CD4-positive, alpha-beta T cell treated with Interleukin-2 at 100 ng/mL for 4 hours (primary cell): ENCODE measurements at regions not wholly inside any gene's neighbourhood (a gene's known extent, or its start where the extent isn't known, plus 50 kb on each side); places are given as distances from the start of the nearest gene placed in this dataset.

Experiments used
- DNase-seq: peaks from one replicate; pipeline ENCODE4 v3.0.0-alpha.2; 2020; ENCODE audit warnings: low spot score

DNA sequence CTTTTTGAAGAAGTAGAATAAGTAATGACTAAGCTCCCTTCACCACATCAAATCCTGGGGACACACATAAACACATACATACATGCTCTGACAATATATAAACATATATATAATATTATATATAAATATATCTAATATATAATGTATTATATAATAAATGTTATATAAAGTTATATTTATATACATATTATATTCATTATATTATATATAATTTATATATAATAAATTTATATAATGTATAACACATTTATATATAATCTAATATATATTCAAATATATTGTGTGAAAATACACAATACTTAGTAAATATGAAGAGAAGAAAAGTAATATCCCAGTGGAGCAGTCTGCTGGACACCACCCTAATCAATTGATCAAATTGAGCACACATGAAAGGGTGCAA, 2177.9 kb upstream of the CELF4 start:
- DNase-seq = no peak

DNA sequence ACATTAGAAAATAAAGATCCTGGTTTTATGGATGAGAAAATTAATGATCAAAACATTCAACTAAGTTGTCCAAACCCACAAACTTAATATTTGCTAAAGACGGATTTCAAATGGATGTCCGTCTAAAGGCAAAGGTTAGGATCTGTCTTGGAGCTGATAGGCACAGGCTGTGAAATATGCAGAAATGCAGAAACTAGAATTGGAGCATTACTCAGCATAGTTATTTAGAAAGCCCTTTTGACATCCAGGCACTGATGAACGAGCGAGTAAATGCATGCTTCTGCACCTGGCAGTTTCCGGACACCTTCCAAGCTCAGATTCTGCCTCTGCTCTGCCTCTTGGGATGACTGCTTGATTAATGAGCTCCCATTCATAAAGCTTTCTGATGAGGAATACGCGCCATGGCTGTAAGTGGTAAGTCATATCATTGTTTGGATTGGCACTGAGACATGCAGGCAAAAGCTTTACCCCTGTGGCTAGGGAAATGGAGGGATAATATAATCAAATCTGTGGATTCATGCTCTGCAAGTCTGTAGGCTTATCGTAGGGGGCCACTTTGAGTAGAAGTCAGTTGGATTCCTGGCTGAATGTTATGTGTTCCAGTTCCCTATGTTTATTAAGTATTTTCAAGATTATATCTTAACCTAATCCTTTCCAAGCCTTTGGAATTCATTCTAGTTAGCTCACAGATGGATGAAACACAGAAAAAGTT, 2176.3 kb upstream of the CELF4 start:
- no peak for DNase-seq

DNA sequence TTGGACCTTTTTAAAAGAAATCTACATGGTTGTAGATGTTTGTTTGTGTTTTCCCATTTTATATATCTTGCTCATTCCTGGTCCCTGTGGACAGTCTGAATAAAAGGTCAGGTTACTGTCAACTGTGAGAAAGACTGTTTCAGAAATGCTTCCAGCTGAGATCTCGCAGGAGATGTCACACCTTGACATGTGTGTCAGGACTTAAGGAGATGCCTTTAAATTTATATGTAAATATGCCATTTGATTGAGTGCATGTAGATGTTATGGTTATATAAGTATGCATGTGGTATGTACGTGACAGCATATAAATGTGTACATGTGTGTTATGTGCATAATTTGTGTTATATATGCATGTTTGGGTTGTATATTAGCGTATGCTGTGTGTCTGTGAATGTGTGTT, 2172.3 kb upstream of the CELF4 start:
- DNase-seq = no peak

DNA sequence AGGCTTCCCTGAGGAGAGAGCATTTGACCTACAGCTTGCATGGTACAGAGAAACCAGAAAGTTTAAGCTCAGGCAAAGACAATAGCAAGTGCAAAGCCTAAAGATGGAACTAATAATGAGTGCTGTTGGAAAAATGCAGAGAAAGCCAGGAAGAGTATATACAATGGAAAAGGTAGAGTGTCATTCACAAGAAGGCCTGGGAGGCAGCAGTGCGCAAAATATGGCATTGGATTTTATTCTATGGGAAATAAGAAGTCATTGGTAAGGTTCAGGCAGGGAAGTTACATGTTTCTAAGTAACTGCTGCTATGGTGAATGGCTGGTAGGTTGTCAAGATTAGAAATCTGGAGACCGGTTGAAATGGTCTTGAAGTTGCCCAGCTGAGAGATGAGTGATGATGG, 2167.3 kb upstream of the CELF4 start:
- no peak for DNase-seq

DNA sequence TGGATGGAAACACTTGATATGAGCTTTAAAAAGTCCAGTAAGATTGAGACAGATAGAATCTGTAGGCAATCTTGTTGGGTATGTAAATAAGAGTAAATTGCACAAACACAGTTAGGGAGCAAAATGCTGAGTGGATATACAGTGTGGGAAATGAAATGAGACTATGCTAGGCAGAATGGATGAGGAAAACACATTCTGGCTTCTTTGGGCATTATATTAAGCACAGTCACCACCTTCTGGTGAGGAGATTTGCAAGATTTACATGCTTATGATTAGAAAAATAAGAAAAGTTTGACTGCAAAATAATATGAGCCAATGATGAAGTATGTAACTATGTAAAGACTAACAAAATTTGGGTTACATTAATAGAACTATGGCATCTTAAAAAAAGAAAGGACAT, 2165.0 kb upstream of the CELF4 start:
- no peak for DNase-seq

DNA sequence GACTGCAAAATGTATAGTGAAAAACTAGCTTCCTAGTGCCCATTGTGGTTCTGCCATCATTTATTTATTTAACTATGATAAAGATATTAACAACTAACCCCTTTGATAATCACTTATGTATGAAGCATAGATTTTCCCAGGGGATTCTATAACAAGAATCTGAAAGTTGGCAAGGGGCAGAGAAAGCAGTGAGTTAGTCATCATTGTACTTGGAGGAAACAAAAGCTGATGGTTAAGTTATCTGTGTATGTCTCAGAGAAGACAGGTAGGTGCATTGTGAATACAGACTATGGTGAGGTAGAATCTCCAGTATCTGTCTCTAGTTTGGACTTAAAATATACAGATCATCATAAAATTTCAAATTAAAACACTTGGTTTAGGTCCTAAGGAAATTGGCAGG, 2159.1 kb upstream of the CELF4 start:
- DNase-seq = no peak

DNA sequence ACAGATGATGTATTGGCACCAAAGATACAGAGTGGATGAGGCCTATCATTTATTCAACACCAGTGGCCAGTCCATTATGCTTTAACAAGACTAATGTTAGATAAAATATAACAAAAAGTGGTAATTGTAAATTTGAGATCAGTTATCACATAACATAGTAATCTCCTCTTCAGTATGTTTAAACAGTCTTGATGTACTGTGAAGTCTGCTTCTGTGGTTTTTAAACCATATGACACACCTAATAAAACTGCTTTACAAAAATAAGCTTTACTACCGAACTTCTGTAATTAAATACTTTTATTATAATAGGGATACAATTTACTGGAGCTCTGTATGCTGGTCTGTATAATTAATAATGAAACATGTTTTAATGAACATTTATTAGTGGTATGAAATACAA, 2156.1 kb upstream of the CELF4 start:
- no peak for DNase-seq

DNA sequence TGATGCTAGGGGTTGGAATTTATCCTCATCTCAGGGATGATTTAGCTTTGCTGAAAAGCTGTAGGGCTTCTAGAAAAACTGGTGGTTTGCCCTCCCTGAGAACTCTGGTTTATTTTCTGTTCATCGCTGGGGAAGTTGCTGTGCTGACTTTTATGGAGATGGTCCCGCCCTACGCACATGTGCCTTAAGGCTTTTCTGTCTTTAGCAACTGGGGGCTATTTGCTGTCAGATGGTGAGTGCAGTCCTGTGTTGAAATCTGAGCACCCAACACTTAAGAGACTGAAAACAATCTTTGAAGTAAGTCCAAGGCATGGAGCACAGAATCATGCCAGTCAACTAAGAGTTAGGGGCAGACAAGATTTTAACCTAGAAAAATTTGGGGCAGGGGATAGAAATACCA, 2148.4 kb upstream of the CELF4 start:
- DNase-seq = no peak

DNA sequence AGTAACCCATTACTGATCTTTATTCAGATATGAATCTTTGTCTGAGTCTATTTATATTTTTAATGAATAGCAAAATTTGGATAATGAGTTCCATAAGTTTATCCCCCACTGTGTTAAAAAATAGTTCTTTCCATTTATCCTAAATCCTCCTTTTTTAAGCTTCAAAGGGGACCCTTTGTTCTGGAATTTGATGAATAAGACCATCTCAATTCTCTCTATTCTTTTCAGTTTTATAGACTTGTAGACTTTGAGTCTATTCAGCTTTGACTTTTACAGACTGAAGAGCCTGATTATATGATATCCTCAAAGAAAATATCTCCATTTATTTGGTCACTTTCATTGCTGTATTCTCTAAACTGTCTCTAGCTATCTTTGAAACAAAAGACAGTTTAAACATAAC, 2146.1 kb upstream of the CELF4 start:
- DNase-seq = no peak

DNA sequence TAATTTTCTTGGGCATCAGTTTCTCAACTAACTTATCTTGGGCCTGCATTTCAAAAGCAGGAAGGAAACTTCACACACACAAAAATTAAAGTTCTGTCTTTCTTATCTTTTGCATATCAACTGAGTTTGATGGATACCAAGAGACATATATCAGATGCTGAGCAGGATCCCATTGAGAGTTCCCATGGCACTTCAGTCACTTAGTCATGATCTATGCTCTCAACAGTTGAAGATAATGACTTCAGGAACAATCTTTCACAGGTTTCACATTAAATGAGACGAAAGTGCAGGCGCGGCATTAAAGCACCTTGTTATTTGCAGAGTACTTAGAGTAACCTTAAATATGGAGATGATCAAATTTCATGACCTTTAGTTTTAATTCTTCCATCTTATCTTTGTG, 2139.8 kb upstream of the CELF4 start:
- no peak for DNase-seq

DNA sequence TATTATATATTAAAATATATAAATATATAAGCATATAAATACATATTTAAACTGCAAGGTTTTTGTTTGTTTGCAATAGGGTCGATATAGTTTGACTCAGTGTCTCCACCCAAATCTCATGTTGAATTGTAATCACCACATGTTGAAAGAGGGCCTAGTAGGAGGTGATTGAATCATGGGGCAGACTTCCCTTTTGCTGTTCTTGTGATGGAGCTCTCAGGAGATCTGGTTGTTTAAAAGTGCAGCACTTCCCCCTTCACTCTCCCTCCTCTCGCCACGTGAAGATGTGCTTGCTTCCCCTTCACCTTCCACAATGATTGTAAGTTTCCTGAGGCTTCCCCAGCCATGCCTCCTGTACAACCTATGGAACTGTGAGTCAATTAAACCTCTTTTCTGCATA, 2137.3 kb upstream of the CELF4 start:
- no peak for DNase-seq

DNA sequence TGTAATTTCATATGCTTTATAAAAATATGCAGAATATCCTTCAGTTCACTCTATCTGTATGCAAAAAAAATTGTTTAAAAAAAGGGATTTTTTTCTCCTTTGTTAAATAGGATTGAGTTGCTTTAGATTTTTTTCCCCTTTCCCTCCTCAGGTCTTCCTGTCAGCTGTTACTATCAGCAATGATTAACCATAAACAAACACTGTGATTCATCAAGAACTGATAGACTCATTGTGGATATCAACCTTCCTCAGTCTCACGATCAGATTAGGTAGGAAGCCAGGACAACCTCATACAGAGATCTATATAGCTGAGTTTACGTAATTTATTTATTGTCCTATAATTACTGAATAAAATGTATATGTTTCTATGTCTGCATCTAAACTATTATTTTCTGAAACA, 2136.2 kb upstream of the CELF4 start:
- DNase-seq = no peak

DNA sequence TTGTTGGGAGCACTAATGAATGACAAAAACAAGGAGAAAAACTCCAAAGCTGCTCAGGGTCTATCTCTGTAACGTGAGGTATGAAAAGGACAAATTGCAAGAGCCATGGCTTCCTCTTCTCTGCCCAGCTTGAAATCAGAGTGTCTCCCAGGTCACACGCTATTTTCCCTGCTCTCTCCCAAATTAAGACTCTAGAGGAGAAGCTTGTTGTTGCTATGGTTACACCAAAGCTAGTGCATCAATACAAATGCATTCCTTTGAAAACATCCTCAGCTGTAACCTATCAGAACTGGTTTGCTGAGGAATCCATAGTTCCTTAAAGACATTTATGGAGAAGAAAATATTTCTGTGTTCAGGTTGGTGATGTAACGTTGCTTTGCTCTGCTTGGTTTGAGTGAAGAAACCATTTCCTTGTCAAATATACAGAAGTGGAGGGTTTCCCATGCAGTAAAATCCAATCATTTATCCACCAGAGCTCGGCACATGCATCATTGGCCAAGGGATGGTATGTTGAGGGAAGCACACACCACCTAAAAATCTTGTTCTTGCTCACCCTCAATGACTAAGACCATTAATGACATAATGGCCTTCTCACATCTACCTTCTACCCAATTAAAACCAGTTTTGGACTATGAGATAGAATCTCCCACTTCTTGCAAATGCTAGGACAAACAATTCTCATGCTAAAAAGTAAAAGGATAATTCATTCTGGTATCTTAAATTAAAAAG, 2135.6 kb upstream of the CELF4 start:
- DNase-seq = no peak

DNA sequence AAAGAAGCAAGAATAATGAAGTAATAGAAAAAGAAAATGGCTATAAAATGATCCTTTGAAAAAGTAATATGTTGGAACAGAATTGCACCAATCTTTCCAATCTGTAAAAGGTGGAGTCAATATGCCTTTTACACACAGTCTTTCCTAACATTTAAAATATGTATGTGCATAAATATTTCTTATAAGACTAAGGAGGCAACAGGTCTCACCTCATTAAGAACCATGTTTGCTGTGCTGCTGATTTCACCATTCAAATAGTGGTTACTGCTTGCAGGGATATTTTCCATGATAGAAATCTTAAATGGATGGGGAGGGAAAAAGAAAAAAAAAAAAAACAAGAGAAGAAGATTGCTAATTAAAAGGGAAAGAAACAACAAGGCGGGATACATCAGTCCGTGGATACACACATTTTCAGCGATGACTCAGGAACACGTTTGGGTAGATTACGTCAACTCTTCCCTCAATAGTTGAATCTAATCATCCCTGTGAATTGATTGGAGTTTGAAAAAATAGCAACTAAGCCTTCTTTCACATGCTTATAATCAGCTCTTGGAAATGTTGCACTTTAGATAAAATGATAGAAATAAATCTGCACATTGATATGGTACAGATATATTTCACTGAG, 2133.9 kb upstream of the CELF4 start:
- DNase-seq = no peak

DNA sequence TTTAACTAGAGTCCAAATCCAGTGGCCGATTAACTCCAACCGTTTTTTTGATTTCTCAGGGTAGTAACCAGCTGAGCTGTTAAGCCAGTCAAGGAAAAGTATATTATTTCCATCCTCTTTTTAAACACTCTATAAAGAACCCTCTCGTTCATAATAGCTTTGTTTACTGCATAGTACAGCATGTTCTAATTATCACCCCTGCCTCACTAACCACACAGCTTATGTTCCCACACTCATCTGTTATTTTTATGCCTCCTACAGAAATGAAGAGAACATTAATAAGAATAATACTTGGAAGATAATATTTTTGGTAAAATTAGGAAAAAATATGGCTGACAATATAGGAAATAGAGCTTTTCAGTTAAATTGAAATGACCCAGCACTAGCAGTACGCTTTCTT, 2132.8 kb upstream of the CELF4 start:
- DNase-seq = no peak

DNA sequence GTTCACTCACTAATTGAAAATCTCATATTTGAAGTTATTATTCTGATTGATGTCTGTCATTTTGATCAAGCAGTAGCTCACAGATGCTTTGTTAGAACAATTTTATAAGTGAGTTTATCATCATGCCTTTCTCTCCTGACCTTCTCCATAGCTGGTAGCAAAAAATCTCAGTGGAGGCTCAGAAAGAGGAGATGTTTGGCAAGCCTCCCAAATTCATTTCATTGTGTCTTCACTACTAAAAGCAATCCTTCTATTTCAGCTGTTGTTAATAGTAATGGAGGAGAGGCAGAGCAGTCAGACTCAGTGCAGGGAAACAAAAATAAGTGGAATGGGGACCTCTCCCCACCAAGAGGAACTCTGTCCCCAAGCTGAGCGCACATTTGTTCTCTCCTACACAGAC, 2127.8 kb upstream of the CELF4 start:
- DNase-seq = no peak

DNA sequence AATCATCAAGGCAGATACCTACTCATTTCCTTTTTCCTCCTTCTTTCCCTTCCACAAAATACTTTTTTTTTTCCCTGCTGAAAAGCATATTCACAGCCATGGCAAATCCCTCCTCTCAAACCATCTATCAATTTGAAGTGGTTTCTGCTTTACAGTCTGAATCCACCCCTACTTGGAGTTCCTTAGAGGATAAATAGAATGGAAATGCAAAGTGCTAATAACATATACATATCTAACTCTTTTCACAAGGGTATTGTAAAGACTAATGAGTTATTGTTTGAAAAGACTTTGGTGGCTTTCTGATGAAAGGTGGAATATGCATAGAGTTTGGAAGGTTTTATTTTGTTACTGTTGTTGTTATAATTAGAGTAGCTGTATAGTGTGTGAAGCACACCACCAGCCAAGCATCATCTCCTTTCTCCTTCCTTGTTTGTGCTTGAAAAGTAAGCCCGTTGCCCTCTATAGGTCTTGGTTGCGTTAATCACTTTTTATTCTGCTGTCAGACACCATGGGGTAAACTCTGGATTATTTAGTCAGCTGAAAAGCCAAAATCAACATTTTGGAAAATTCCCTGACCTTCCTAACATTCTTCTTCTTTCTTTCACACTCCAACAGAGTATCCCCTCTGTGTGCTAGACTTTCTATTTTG, 2126.9 kb upstream of the CELF4 start:
- no peak for DNase-seq

DNA sequence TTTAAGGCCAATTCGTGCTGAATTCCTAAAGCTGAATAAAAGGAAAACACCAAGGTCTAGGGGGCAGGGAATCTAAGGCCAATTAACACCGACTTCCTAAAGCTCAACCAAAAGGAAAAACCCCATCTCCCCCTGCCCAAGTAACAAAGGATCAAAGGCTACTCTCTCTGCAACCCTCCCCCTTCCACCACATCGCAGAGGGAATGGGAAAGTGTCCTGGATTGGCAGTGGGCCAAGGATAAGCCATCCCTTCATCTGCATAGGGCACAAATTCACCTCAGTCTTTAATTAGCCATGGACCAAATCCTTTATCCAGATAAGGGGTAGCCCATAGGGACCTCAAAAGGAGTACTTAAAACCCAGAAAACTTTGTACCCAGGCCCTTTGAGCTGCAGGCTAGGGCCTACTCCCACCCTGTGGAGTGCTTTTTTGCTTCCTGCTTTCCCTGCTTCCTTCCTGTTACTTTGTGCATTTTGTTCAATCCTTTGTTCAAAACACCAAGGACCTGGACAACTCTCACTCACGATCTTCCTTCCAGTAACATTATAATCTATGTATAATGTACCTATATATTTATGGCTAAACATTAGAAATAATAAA, 2119.8 kb upstream of the CELF4 start:
- no peak for DNase-seq

DNA sequence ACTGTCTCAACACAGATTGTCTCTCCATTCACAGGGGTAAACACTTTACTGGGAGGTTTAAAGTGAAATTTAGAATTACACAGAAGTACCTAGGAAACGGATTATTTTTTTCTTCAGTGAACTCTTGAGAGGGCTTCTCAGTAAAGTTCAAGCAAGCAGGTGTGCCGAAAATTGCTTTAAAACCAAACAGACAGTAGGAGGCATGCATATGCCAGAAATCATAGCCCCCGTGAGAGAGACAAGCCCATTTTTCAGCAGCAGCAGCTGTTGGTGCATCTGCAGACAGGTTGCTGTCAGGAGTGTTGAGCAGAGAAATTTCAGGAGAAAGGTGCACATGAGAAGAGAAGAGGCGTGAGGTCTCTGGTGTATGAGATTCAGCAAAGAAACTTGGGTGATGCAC, 2115.5 kb upstream of the CELF4 start:
- no peak for DNase-seq

DNA sequence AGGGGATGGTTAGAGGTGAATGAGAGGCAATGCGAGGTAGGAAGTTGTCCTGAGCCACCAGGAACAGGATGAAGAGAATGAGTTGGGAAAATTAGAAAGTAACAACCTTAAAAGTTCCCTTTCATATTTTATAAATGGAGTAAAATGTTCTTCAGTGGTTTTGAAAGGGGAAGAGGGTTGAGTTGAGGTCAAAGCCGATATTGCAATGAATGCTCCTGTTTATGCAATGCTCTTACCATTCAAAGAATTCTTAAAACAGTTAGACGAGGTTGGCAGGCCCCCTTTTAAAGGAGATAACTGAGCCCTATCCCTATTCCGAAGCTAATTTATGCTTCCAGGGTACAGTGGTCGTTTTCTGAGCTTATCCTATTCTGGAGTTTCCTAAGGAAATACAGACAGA, 2110.3 kb upstream of the CELF4 start:
- DNase-seq = no peak

DNA sequence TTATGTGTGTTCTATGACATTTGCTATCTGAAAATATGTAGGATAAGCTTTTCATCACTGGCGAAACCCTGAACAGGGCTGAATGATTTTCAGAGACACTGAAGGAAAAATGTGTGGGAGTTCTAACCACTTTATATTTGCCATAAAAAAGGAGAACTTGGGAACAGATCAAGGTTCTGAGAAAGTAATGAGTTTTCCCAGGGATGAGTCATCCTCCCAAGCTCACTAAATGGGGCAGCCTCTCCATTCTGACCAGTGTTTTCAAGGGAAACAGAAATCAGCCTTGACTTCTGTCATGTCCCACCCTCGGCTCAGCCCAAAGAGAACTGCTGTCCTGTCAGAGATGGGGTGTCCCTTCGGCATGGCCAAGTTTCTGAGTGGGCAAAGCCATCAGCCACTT, 2109.8 kb upstream of the CELF4 start:
- DNase-seq = no peak

DNA sequence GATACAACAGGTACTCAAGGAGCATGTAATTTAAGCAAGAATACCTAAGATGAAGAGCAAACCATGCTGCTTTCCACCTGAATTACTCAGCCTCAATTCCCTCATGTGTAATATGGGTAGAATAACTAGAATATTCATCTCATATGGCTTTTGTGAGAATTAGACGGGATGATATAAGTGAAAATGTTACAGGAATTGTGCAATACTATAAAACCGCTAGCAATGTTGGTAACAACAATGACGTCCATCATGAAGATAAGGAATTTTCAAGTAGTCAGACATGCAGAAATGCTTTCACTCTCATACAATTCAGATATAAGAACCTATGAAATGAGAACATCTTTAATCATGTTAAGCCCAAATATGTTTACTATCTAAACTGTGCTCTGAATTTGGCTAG, 2106.6 kb upstream of the CELF4 start:
- DNase-seq = no peak

DNA sequence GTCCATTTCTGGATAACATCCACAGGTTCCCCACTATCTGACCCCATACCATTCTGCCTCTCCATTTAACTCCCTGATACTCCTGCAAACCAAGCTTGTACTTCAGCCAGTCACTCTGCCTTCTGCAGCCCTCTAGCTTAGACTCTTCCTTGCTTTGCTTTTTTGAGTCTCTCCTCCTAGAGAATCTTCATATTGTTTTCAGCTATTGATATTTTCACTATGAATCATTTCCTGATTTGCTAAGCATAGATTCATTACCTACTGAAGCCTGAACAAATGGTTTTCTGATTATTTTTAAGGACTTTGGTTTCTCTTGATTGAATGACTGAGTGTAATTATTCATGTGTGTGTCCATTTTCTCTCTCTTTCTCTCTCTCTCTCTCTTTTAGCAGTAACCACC, 2102.3 kb upstream of the CELF4 start:
- no peak for DNase-seq
